Brain pericyte (primary cell): ENCODE measurements at regions not wholly inside any gene's neighbourhood (a gene's known extent, or its start where the extent isn't known, plus 50 kb on each side); places are given as distances from the start of the nearest gene placed in this dataset.
"Not testable (repeated sequence)": the region's sequence is repeated elsewhere in the genome, so short reads cannot be mapped to it uniquely, and the experiment has no call there.

Experiments
- DNase-seq: peaks from one replicate; pipeline ENCODE4 v3.0.0-alpha.2; 2012; ENCODE audit warnings: low read depth, low spot score

- no peak for DNase-seq
Measured at GRCh38 chr5:105054406-105054805, 1491.8 kb upstream of the NUDT12 start.

- DNase-seq, result no peak
Measured at GRCh38 chr5:105042623-105043022, 1480.0 kb upstream of the NUDT12 start.

- not testable (repeated sequence) for DNase-seq
Measured at GRCh38 chr5:105036814-105037213, 1474.2 kb upstream of the NUDT12 start.

GRCh38 chr5:105034401-105034763, 1471.8 kb upstream of the NUDT12 start:
- DNase-seq, result no peak

- no peak for DNase-seq
Measured at GRCh38 chr5:105033637-105034400, 1471.2 kb upstream of the NUDT12 start.

GRCh38 chr5:105032917-105033316, 1470.3 kb upstream of the NUDT12 start:
- no peak for DNase-seq

GRCh38 chr5:105030153-105030552, 1467.6 kb upstream of the NUDT12 start:
- no peak for DNase-seq

- DNase-seq, result no peak
Measured at GRCh38 chr5:105015098-105015497, 1452.5 kb upstream of the NUDT12 start.

- DNase-seq, result no peak
Measured at GRCh38 chr5:104998572-104998971, 1436.0 kb upstream of the NUDT12 start.

GRCh38 chr5:104998169-104998568, 1435.6 kb upstream of the NUDT12 start:
- no peak for DNase-seq

GRCh38 chr5:104987074-104987473, 1424.5 kb upstream of the NUDT12 start:
- no peak for DNase-seq

- DNase-seq, result no peak
Measured at GRCh38 chr5:104977529-104977928, 1414.9 kb upstream of the NUDT12 start.

- no peak for DNase-seq
Measured at GRCh38 chr5:104967806-104968410, 1405.3 kb upstream of the NUDT12 start.

- no peak for DNase-seq
Measured at GRCh38 chr5:104965006-104965405, 1402.4 kb upstream of the NUDT12 start.

- no peak for DNase-seq
Measured at GRCh38 chr5:104955479-104955878, 1392.9 kb upstream of the NUDT12 start.

- DNase-seq, result no peak
Measured at GRCh38 chr5:104952876-104953275, 1390.3 kb upstream of the NUDT12 start.

- no peak for DNase-seq
Measured at GRCh38 chr5:104951829-104952228, 1389.2 kb upstream of the NUDT12 start.

- DNase-seq, result no peak
Measured at GRCh38 chr5:104947076-104947475, 1384.5 kb upstream of the NUDT12 start.

- DNase-seq, result no peak
Measured at GRCh38 chr5:104942735-104943134, 1380.1 kb upstream of the NUDT12 start.

GRCh38 chr5:104941030-104941645, 1378.5 kb upstream of the NUDT12 start:
- no peak for DNase-seq

- DNase-seq, result no peak
Measured at GRCh38 chr5:104937598-104937997, 1375.0 kb upstream of the NUDT12 start.

GRCh38 chr5:104932431-104932830, 1369.8 kb upstream of the NUDT12 start:
- no peak for DNase-seq

- DNase-seq, result no peak
Measured at GRCh38 chr5:104928906-104929520, 1366.4 kb upstream of the NUDT12 start.
